ENCODE measurements at regions not wholly inside any gene's neighbourhood (a gene's known extent, or its start where the extent isn't known, plus 50 kb on each side); places are given as distances from the start of the nearest gene placed in this dataset.

DNA sequence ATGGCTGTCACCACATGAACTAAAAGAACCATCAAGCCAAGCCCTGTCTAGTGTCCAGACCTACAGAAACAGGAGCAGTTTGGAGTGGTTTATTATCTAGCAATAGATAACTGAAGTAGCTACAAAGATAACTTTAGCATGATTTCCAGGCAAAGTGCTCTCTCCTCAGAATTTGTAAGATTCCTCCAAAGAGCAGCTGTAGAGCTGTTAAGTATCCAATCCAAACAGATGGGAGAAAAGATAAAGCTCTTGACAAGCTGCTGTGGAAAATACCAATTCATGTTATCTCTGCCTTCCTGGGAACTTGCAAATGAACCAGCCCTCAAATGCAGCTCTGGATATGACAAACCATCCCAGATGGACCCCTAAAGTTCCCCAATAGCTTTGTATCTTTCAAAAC lies 78.9 kb upstream of the RESF1 start:
- TF ChIP-seq EMX1 (CRISPR knock-in tag; IDR thresholded peaks at IDR 0.05) (no peak), ZNF317 (CRISPR knock-in tag; IDR thresholded peaks at IDR 0.05; ENCODE audit: borderline replicate concordance, low read depth) (no peak), SMAD4 (CRISPR knock-in tag; IDR thresholded peaks at IDR 0.05) (no peak), CBFB (CRISPR knock-in tag; IDR thresholded peaks at IDR 0.05; ENCODE audit: low read depth) (no peak), TEAD1 (CRISPR knock-in tag; IDR thresholded peaks at IDR 0.05) (no peak), TEAD4 (CRISPR knock-in tag; IDR thresholded peaks at IDR 0.05) (no peak), ESRRA (CRISPR knock-in tag; IDR thresholded peaks at IDR 0.05; ENCODE audit: borderline replicate concordance) (no peak), RORB (CRISPR knock-in tag; IDR thresholded peaks at IDR 0.05) (no peak)
- TF ChIP-seq, protein P1, sequence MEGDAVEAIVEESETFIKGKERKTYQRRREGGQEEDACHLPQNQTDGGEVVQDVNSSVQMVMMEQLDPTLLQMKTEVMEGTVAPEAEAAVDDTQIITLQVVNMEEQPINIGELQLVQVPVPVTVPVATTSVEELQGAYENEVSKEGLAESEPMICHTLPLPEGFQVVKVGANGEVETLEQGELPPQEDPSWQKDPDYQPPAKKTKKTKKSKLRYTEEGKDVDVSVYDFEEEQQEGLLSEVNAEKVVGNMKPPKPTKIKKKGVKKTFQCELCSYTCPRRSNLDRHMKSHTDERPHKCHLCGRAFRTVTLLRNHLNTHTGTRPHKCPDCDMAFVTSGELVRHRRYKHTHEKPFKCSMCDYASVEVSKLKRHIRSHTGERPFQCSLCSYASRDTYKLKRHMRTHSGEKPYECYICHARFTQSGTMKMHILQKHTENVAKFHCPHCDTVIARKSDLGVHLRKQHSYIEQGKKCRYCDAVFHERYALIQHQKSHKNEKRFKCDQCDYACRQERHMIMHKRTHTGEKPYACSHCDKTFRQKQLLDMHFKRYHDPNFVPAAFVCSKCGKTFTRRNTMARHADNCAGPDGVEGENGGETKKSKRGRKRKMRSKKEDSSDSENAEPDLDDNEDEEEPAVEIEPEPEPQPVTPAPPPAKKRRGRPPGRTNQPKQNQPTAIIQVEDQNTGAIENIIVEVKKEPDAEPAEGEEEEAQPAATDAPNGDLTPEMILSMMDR (IDR thresholded peaks at IDR 0.05) = no peak
- TF ChIP-seq, protein P2, sequence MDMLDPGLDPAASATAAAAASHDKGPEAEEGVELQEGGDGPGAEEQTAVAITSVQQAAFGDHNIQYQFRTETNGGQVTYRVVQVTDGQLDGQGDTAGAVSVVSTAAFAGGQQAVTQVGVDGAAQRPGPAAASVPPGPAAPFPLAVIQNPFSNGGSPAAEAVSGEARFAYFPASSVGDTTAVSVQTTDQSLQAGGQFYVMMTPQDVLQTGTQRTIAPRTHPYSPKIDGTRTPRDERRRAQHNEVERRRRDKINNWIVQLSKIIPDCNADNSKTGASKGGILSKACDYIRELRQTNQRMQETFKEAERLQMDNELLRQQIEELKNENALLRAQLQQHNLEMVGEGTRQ (CRISPR knock-in tag; IDR thresholded peaks at IDR 0.05) = no peak
- TF ChIP-seq, protein P3, sequence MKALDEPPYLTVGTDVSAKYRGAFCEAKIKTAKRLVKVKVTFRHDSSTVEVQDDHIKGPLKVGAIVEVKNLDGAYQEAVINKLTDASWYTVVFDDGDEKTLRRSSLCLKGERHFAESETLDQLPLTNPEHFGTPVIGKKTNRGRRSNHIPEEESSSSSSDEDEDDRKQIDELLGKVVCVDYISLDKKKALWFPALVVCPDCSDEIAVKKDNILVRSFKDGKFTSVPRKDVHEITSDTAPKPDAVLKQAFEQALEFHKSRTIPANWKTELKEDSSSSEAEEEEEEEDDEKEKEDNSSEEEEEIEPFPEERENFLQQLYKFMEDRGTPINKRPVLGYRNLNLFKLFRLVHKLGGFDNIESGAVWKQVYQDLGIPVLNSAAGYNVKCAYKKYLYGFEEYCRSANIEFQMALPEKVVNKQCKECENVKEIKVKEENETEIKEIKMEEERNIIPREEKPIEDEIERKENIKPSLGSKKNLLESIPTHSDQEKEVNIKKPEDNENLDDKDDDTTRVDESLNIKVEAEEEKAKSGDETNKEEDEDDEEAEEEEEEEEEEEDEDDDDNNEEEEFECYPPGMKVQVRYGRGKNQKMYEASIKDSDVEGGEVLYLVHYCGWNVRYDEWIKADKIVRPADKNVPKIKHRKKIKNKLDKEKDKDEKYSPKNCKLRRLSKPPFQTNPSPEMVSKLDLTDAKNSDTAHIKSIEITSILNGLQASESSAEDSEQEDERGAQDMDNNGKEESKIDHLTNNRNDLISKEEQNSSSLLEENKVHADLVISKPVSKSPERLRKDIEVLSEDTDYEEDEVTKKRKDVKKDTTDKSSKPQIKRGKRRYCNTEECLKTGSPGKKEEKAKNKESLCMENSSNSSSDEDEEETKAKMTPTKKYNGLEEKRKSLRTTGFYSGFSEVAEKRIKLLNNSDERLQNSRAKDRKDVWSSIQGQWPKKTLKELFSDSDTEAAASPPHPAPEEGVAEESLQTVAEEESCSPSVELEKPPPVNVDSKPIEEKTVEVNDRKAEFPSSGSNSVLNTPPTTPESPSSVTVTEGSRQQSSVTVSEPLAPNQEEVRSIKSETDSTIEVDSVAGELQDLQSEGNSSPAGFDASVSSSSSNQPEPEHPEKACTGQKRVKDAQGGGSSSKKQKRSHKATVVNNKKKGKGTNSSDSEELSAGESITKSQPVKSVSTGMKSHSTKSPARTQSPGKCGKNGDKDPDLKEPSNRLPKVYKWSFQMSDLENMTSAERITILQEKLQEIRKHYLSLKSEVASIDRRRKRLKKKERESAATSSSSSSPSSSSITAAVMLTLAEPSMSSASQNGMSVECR (CRISPR knock-in tag; IDR thresholded peaks at IDR 0.05; ENCODE audit: borderline replicate concordance) = no peak
- TF ChIP-seq, protein P4, sequence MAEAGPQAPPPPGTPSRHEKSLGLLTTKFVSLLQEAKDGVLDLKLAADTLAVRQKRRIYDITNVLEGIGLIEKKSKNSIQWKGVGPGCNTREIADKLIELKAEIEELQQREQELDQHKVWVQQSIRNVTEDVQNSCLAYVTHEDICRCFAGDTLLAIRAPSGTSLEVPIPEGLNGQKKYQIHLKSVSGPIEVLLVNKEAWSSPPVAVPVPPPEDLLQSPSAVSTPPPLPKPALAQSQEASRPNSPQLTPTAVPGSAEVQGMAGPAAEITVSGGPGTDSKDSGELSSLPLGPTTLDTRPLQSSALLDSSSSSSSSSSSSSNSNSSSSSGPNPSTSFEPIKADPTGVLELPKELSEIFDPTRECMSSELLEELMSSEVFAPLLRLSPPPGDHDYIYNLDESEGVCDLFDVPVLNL (CRISPR knock-in tag; IDR thresholded peaks at IDR 0.05; ENCODE audit: borderline replicate concordance, low read depth) = no peak
- TF ChIP-seq, protein P5, sequence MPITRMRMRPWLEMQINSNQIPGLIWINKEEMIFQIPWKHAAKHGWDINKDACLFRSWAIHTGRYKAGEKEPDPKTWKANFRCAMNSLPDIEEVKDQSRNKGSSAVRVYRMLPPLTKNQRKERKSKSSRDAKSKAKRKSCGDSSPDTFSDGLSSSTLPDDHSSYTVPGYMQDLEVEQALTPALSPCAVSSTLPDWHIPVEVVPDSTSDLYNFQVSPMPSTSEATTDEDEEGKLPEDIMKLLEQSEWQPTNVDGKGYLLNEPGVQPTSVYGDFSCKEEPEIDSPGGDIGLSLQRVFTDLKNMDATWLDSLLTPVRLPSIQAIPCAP (CRISPR knock-in tag; IDR thresholded peaks at IDR 0.05) = no peak

All from WTC11 (cell line).